ENCODE measurements at regions not wholly inside any gene's neighbourhood (a gene's known extent, or its start where the extent isn't known, plus 50 kb on each side); places are given as distances from the start of the nearest gene placed in this dataset.
"Not testable (repeated sequence)": the region's sequence is repeated elsewhere in the genome, so short reads cannot be mapped to it uniquely, and the experiment has no call there.

DNA sequence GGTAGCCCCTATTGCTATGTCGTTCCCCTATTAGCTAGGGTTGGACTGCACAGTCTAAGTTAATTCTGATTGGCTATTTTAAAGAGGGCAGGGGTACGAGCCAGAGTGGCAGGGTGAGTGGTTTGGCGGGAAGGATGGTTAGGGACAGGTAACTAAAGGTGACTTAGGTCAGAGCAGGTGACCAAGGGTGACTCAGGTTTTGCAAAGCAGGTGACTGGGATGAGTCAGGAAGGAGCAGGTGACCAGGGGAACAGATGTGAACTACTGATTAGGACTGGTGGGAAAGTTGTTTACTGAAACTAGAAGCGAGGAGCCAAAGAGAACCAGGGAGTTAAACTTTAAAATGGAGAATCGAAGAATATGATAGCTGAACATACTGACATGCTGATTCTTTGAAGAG, 295.2 kb downstream of the GJA1 start:
- DNase-seq (ENCODE audit: low read depth): no peak
- Histone ChIP-seq H3K4me3 (ENCODE audit: low read depth, low read length) (no peak overlapping the region), H3K27me3 (ENCODE audit: control insufficient read depth, insufficient read depth, low read length) (no peaks in the 10 kb centered on the region), H3K36me3 (ENCODE audit: control insufficient read depth, insufficient read depth, low read length) (no peaks in the 10 kb centered on the region)
- TF ChIP-seq, protein P1, sequence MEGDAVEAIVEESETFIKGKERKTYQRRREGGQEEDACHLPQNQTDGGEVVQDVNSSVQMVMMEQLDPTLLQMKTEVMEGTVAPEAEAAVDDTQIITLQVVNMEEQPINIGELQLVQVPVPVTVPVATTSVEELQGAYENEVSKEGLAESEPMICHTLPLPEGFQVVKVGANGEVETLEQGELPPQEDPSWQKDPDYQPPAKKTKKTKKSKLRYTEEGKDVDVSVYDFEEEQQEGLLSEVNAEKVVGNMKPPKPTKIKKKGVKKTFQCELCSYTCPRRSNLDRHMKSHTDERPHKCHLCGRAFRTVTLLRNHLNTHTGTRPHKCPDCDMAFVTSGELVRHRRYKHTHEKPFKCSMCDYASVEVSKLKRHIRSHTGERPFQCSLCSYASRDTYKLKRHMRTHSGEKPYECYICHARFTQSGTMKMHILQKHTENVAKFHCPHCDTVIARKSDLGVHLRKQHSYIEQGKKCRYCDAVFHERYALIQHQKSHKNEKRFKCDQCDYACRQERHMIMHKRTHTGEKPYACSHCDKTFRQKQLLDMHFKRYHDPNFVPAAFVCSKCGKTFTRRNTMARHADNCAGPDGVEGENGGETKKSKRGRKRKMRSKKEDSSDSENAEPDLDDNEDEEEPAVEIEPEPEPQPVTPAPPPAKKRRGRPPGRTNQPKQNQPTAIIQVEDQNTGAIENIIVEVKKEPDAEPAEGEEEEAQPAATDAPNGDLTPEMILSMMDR (IDR thresholded peaks at IDR 0.05; ENCODE audit: insufficient read depth, low read length, poor library complexity, severe bottlenecking): no peak

DNA sequence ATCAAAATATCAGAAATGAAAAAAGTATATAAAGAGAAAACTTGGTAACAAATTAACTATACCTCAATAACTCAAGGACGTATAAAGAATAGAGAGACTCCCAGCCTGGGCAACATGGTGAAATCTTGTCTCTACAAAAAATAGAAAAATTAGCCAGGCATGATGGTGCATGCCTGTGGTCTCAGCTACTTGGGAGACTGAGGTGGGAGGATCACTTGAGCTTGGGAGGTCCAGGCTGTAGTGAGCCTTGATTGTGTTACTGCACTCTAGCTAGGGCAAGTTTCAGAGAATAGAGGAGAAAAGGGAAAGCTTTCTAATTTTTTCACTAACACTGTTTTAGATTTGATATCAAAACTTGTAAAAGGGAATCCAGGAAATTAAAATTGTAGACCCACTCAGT, 295.9 kb downstream of the GJA1 start:
- no peak overlapping the region for H3K4me3 ChIP-seq (ENCODE audit: low read depth, low read length)
- H3K36me3 ChIP-seq (ENCODE audit: control insufficient read depth, insufficient read depth, low read length): no peaks in the 10 kb centered on the region
- no peaks in the 10 kb centered on the region for H3K27me3 ChIP-seq (ENCODE audit: control insufficient read depth, insufficient read depth, low read length)
- no peak for DNase-seq (ENCODE audit: low read depth)
- TF ChIP-seq, protein P1 (IDR thresholded peaks at IDR 0.05; ENCODE audit: insufficient read depth, low read length, poor library complexity, severe bottlenecking): no peak

GRCh38 chr6:121732641-121733040, 297.2 kb downstream of the GJA1 start:
- H3K4me3 ChIP-seq (ENCODE audit: low read depth, low read length): no peak overlapping the region
- no peaks in the 10 kb centered on the region for H3K27me3 ChIP-seq (ENCODE audit: control insufficient read depth, insufficient read depth, low read length)
- no peak for DNase-seq (ENCODE audit: low read depth)
- H3K36me3 ChIP-seq (ENCODE audit: control insufficient read depth, insufficient read depth, low read length): no peaks in the 10 kb centered on the region
- TF ChIP-seq, protein P1 (IDR thresholded peaks at IDR 0.05; ENCODE audit: insufficient read depth, low read length, poor library complexity, severe bottlenecking): no peak

- TF ChIP-seq, protein P1 (IDR thresholded peaks at IDR 0.05; ENCODE audit: insufficient read depth, low read length, poor library complexity, severe bottlenecking): no peak
- Histone ChIP-seq H3K27me3 (ENCODE audit: control insufficient read depth, insufficient read depth, low read length) (no peaks in the 10 kb centered on the region), H3K4me3 (ENCODE audit: low read depth, low read length) (no peak overlapping the region), H3K36me3 (ENCODE audit: control insufficient read depth, insufficient read depth, low read length) (no peaks in the 10 kb centered on the region)
- no peak for DNase-seq (ENCODE audit: low read depth)
Measured at GRCh38 chr6:121733234-121733633, 297.8 kb downstream of the GJA1 start.

- not testable (repeated sequence) for DNase-seq (ENCODE audit: low read depth); H3K4me3 ChIP-seq (ENCODE audit: low read depth, low read length); H3K27me3 ChIP-seq (ENCODE audit: control insufficient read depth, insufficient read depth, low read length); H3K36me3 ChIP-seq (ENCODE audit: control insufficient read depth, insufficient read depth, low read length)
Measured at GRCh38 chr6:121740188-121740587, 304.7 kb downstream of the GJA1 start.

GRCh38 chr6:121743691-121744090, 308.2 kb downstream of the GJA1 start:
- no peak for DNase-seq (ENCODE audit: low read depth)
- no peaks in the 10 kb centered on the region for H3K36me3 ChIP-seq (ENCODE audit: control insufficient read depth, insufficient read depth, low read length)
- H3K27me3 ChIP-seq (ENCODE audit: control insufficient read depth, insufficient read depth, low read length): no peaks in the 10 kb centered on the region
- TF ChIP-seq, protein P1 (IDR thresholded peaks at IDR 0.05; ENCODE audit: insufficient read depth, low read length, poor library complexity, severe bottlenecking): no peak
- H3K4me3 ChIP-seq (ENCODE audit: low read depth, low read length): no peak overlapping the region

Measured in kidney epithelial cell (primary cell).